SH-SY5Y (cell line): ENCODE measurements at regions not wholly inside any gene's neighbourhood (a gene's known extent, or its start where the extent isn't known, plus 50 kb on each side); places are given as distances from the start of the nearest gene placed in this dataset.

Experiments
- GATA2 ChIP-seq: IDR thresholded peaks from 2 replicates; pipeline ENCODE4 v1.6.1; 2011; ENCODE audit warnings: mild to moderate bottlenecking, low read depth, low read length
- GATA3 ChIP-seq: IDR thresholded peaks from 2 replicates; pipeline ENCODE4 v1.6.1; 2011; ENCODE audit warnings: low read depth, mild to moderate bottlenecking, low read length, moderate library complexity

GRCh38 chr4:115331241-115331640 lies 217.8 kb upstream of the NDST4 start:
- no peak for TF ChIP-seq GATA3
- TF ChIP-seq GATA2, result no peak
